ENCODE measurements at regions not wholly inside any gene's neighbourhood (a gene's known extent, or its start where the extent isn't known, plus 50 kb on each side); places are given as distances from the start of the nearest gene placed in this dataset.

- Histone ChIP-seq H3K4me2 (ENCODE audit: low read length) (no peak overlapping the region), H3K27me3 (ENCODE audit: low read depth, low read length) (no peaks in the 10 kb centered on the region), H3K36me3 (replicated peaks; ENCODE audit: low read depth, low read length) (no peaks in the 10 kb centered on the region), H3K9ac (ENCODE audit: low read length) (no peak overlapping the region), H2AFZ (ENCODE audit: low read depth, low read length) (no peak overlapping the region), H4K20me1 (ENCODE audit: insufficient read depth, low read length) (no peaks in the 10 kb centered on the region), H3K4me1 (ENCODE audit: low read length) (peaks cover 26% of the 10 kb centered on the region), H3K9me3 (ENCODE audit: insufficient read depth, low read length) (no peaks in the 10 kb centered on the region), H3K4me3 (ENCODE audit: low read length) (no peak overlapping the region), H3K27ac (ENCODE audit: low read length) (no peak overlapping the region), H3K79me2 (ENCODE audit: low read length) (no peaks in the 10 kb centered on the region)
- TF ChIP-seq EZH2phosphoT487 (IDR thresholded peaks at IDR 0.05; ENCODE audit: low read depth) = no peak
- TF ChIP-seq, protein P1, sequence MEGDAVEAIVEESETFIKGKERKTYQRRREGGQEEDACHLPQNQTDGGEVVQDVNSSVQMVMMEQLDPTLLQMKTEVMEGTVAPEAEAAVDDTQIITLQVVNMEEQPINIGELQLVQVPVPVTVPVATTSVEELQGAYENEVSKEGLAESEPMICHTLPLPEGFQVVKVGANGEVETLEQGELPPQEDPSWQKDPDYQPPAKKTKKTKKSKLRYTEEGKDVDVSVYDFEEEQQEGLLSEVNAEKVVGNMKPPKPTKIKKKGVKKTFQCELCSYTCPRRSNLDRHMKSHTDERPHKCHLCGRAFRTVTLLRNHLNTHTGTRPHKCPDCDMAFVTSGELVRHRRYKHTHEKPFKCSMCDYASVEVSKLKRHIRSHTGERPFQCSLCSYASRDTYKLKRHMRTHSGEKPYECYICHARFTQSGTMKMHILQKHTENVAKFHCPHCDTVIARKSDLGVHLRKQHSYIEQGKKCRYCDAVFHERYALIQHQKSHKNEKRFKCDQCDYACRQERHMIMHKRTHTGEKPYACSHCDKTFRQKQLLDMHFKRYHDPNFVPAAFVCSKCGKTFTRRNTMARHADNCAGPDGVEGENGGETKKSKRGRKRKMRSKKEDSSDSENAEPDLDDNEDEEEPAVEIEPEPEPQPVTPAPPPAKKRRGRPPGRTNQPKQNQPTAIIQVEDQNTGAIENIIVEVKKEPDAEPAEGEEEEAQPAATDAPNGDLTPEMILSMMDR (IDR thresholded peaks at IDR 0.05; ENCODE audit: low read depth, low read length) = no peak
These were observed 278.1 kb upstream of the FAT3 start for GRCh38 chr11:91946397-91946951.

- no peak for TF ChIP-seq EZH2phosphoT487 (IDR thresholded peaks at IDR 0.05; ENCODE audit: low read depth)
- TF ChIP-seq, protein P1 (IDR thresholded peaks at IDR 0.05; ENCODE audit: low read depth, low read length) = no peak
These were observed 289.5 kb upstream of the FAT3 start for GRCh38 chr11:91935120-91935519.

DNA sequence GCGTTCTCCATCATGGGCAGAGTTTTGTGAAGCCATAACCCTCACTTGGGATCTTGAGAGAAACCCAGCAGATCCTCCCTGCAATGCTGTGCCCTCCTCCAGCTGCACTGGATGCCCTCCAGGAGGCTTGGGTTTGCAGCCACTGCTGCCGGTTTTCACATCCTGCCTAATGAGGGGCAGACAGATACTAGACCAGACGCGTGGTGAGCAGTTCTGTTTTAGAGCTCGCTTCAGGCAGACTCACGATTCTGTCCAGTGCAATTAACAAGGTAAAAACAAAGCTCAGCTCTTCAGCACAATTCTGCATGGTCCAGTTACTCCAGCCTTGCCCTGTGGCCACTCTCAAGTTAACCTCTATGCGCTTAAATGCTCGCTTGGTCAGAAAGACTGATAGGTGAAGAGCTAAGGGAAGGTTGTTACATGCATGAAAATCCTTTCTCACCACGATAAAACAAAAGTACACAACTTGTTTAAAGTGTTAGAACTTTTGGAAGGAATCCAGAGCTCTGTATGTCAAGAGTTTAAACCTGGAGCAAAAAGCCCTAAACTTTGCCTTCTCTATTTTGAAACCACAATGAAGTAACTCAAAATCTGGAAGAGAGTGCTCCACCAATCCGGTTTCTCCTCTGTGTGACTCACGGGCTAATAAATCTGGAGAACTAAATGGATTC, 292.3 kb upstream of the FAT3 start:
- Histone ChIP-seq H3K27ac (ENCODE audit: low read length) (no peak overlapping the region), H3K27me3 (ENCODE audit: low read depth, low read length) (no peaks in the 10 kb centered on the region), H4K20me1 (ENCODE audit: insufficient read depth, low read length) (no peaks in the 10 kb centered on the region), H3K4me1 (ENCODE audit: low read length) (no peaks in the 10 kb centered on the region), H3K4me2 (ENCODE audit: low read length) (no peak overlapping the region), H3K36me3 (replicated peaks; ENCODE audit: low read depth, low read length) (no peaks in the 10 kb centered on the region), H3K79me2 (ENCODE audit: low read length) (no peaks in the 10 kb centered on the region), H3K9me3 (ENCODE audit: insufficient read depth, low read length) (no peaks in the 10 kb centered on the region), H3K4me3 (ENCODE audit: low read length) (no peak overlapping the region), H3K9ac (ENCODE audit: low read length) (no peak overlapping the region), H2AFZ (ENCODE audit: low read depth, low read length) (no peak overlapping the region)
- no peak for TF ChIP-seq EZH2phosphoT487 (IDR thresholded peaks at IDR 0.05; ENCODE audit: low read depth)
- TF ChIP-seq, protein P1 (IDR thresholded peaks at IDR 0.05; ENCODE audit: low read depth, low read length) = no peak

More at GRCh38 chr11:91935120-91935519, 289.5 kb upstream of the FAT3 start:
- Histone ChIP-seq H3K4me2 (ENCODE audit: low read length) (no peak overlapping the region), H2AFZ (ENCODE audit: low read depth, low read length) (no peak overlapping the region), H3K27me3 (ENCODE audit: low read depth, low read length) (no peaks in the 10 kb centered on the region), H3K4me1 (ENCODE audit: low read length) (no peaks in the 10 kb centered on the region), H3K4me3 (ENCODE audit: low read length) (no peak overlapping the region), H4K20me1 (ENCODE audit: insufficient read depth, low read length) (no peaks in the 10 kb centered on the region), H3K9ac (ENCODE audit: low read length) (no peak overlapping the region), H3K27ac (ENCODE audit: low read length) (no peak overlapping the region), H3K36me3 (replicated peaks; ENCODE audit: low read depth, low read length) (no peaks in the 10 kb centered on the region), H3K9me3 (ENCODE audit: insufficient read depth, low read length) (no peaks in the 10 kb centered on the region), H3K79me2 (ENCODE audit: low read length) (no peaks in the 10 kb centered on the region)

DNA sequence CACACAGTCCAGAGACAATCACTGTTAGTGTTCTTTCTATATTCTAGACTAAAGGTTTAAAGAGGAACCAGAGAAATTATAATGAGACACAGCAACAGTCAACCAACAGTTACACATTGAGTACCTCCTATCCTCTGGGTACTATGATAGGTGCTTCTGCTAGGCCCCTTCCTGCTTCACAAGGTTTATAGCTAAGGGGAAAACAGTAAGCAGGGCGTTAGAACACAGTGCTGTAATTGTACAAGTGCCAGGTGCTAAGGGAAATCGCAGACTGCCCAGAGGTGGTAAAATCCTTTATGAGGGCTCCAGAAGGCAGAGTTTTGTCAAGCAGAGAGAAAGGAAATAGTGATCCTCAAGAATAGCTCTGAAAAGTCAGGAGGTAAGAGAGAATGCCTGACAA, 297.2 kb upstream of the FAT3 start:
- H2AFZ ChIP-seq (ENCODE audit: low read depth, low read length) = no peak overlapping the region
- no peaks in the 10 kb centered on the region for H3K79me2 ChIP-seq (ENCODE audit: low read length)
- H3K9ac ChIP-seq (ENCODE audit: low read length) = no peak overlapping the region
- H3K9me3 ChIP-seq (ENCODE audit: insufficient read depth, low read length) = no peaks in the 10 kb centered on the region
- H3K27ac ChIP-seq (ENCODE audit: low read length) = no peak overlapping the region
- H3K36me3 ChIP-seq (replicated peaks; ENCODE audit: low read depth, low read length) = no peaks in the 10 kb centered on the region
- H4K20me1 ChIP-seq (ENCODE audit: insufficient read depth, low read length) = no peaks in the 10 kb centered on the region
- no peaks in the 10 kb centered on the region for H3K4me1 ChIP-seq (ENCODE audit: low read length)
- no peaks in the 10 kb centered on the region for H3K27me3 ChIP-seq (ENCODE audit: low read depth, low read length)
- TF ChIP-seq EZH2phosphoT487 (IDR thresholded peaks at IDR 0.05; ENCODE audit: low read depth) = no peak
- TF ChIP-seq, protein P1 (IDR thresholded peaks at IDR 0.05; ENCODE audit: low read depth, low read length) = no peak
- H3K4me3 ChIP-seq (ENCODE audit: low read length) = no peak overlapping the region
- H3K4me2 ChIP-seq (ENCODE audit: low read length) = no peak overlapping the region
